Ascending aorta (tissue), 2 donors: ENCODE measurements at regions not wholly inside any gene's neighbourhood (a gene's known extent, or its start where the extent isn't known, plus 50 kb on each side); places are given as distances from the start of the nearest gene placed in this dataset.

Source experiments
- DNase-seq, 2 donors: peaks; one replicate each; pipeline ENCODE4 v3.0.0-alpha.2; 2019; ENCODE audit warnings: low spot score in 2 of 2
- H3K27ac ChIP-seq, 2 donors: fragments of 200-600 bp; sonication (generic); one replicate each; pipeline ENCODE4 v1.5.1; 2016 to 2017; ENCODE audit warnings: mild to moderate bottlenecking in 1 of 2
- H3K27me3 ChIP-seq: fragments of 200-600 bp; sonication (generic); one replicate; pipeline ENCODE4 v1.5.1; 2017
- H3K36me3 ChIP-seq, 2 donors: fragments of 200-600 bp; sonication (generic); one replicate each; pipeline ENCODE4 v1.5.1; 2016
- H3K4me1 ChIP-seq, 2 donors: fragments of 200-600 bp; sonication (generic); one replicate each; pipeline ENCODE4 v1.5.1; 2016 to 2017; ENCODE audit warnings: mild to moderate bottlenecking in 1 of 2
- H3K4me3 ChIP-seq, 2 donors: fragments of 200-600 bp; sonication (generic); one replicate each; pipeline ENCODE4 v1.5.1; 2016 to 2017; ENCODE audit warnings: mild to moderate bottlenecking in 1 of 2
- H3K9me3 ChIP-seq, 2 donors: fragments of 200-600 bp; sonication (generic); one replicate each; pipeline ENCODE4 v1.5.1; 2016
- intact Hi-C: fragments of 100-400 bp; cut with DNase I; formaldehyde crosslinking; loops from one replicate; pipeline ENCODE4 v1.15.1; 2023
- TF ChIP-seq, protein P1 (sequence below), 3 experiments: fragments of 200-600 bp in 2 of 3; fragments of 450-650 bp in 1 of 3; sonication (generic) in 2 of 3; IDR thresholded peaks; one replicate each; pipeline ENCODE4 v1.5.1; 2016 to 2019; ENCODE audit warnings: antibody characterized with exemption in 3 of 3, mild to moderate bottlenecking in 1 of 3, moderate library complexity in 1 of 3

DNA sequence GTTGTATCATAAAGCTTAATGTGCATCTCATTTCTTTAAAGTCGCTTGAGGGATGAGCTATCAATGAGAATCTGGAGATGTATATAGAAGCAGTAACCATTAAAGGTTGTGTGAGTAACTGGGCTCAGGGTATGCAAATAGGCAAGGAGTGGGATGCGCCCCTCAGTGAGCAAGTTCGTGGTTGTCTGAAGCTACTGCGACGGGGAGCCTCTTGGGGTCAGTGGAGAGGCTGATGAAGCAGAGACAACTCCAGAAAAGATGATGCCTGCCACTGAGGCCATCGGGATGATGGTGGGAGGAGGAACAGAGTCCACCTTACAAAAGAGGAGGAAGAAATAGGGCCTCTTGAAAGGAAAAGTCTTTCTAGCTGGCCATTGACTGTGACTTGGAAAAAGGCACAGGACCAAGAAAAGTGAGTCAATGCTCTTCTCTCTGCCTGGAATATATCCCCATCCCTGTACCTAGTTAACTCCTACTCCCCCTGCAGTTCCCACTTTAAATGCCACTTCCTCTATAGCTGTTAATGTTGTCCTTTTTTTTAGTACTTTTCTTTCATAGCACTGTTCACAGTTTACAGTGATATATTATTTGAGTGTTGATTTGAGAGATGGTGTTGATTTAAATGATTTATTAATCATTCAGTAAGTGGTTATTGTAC is 51.4 kb upstream of the LSM6 start:
- Histone ChIP-seq H3K27ac (no peak overlapping the region), H3K36me3 (no peaks in the 10 kb centered on the region), H3K27me3 (no peaks in the 10 kb centered on the region), H3K4me1 (no peaks in the 10 kb centered on the region), H3K4me3 (no peak overlapping the region), H3K9me3 (no peaks in the 10 kb centered on the region)
- TF ChIP-seq, protein P1, sequence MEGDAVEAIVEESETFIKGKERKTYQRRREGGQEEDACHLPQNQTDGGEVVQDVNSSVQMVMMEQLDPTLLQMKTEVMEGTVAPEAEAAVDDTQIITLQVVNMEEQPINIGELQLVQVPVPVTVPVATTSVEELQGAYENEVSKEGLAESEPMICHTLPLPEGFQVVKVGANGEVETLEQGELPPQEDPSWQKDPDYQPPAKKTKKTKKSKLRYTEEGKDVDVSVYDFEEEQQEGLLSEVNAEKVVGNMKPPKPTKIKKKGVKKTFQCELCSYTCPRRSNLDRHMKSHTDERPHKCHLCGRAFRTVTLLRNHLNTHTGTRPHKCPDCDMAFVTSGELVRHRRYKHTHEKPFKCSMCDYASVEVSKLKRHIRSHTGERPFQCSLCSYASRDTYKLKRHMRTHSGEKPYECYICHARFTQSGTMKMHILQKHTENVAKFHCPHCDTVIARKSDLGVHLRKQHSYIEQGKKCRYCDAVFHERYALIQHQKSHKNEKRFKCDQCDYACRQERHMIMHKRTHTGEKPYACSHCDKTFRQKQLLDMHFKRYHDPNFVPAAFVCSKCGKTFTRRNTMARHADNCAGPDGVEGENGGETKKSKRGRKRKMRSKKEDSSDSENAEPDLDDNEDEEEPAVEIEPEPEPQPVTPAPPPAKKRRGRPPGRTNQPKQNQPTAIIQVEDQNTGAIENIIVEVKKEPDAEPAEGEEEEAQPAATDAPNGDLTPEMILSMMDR (IDR thresholded peaks at IDR 0.05), result no peak
- intact Hi-C loops, result loop anchor here (10.0 kb wide), 1 partner anchor 109 kb away; no protein-coding TSS in a partner anchor
- no peak for DNase-seq

DNA sequence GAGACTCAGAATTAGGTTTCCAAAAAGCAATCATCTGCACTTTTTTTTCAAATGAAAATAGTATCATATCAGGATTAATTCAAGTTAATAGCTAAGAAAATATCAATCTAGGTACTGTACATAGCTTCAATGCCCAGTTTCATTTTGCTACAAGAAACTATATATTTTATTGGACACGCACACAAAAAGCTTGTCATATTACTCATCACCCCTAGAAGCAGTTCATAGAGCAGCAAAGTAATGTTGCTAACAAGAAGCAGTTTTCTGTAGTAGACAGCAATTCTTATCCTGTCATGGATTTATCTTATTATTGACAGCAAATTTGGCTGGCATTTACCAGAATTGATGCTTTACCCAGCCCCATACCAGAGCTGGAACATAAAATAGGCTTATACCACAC is 52.3 kb upstream of the LSM6 start:
- TF ChIP-seq, protein P1 (IDR thresholded peaks at IDR 0.05), result no peak
- H3K4me1 ChIP-seq, result no peaks in the 10 kb centered on the region
- intact Hi-C loops, result loop anchor here (10.0 kb wide), 1 partner anchor 108 kb away; no protein-coding TSS in a partner anchor
- no peak overlapping the region for H3K27ac ChIP-seq
- DNase-seq, result no peak
- H3K9me3 ChIP-seq, result no peaks in the 10 kb centered on the region
- no peaks in the 10 kb centered on the region for H3K36me3 ChIP-seq
- H3K4me3 ChIP-seq, result no peak overlapping the region
- H3K27me3 ChIP-seq, result no peaks in the 10 kb centered on the region

DNA sequence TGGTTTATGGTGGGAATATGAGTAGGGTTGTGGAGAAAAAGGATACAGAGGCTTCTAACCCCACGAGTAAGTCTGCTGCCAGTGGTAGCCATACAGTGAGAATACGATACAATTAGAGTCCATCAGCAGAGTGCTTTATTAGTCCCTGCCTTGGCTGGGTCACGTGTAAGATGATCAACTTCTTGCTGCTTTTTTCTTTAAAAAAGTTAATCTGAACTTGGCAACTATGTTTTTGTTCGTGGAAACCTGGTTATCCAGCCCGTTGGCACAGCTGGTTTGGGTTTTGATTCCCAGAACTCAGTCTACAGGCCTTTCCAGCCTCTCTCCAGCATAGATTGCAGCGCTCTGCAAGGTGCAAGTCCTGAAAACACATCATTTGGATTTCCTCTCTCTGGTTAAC is 53.1 kb upstream of the LSM6 start:
- H3K27ac ChIP-seq, result no peak overlapping the region
- no peaks in the 10 kb centered on the region for H3K27me3 ChIP-seq
- intact Hi-C loops, result loop anchor here (10.0 kb wide), 1 partner anchor 108 kb away; no protein-coding TSS in a partner anchor
- TF ChIP-seq, protein P1 (IDR thresholded peaks at IDR 0.05), result no peak
- H3K4me3 ChIP-seq, result no peak overlapping the region
- H3K9me3 ChIP-seq, result no peaks in the 10 kb centered on the region
- no peak for DNase-seq
- no peaks in the 10 kb centered on the region for H3K4me1 ChIP-seq
- H3K36me3 ChIP-seq, result no peaks in the 10 kb centered on the region

DNA sequence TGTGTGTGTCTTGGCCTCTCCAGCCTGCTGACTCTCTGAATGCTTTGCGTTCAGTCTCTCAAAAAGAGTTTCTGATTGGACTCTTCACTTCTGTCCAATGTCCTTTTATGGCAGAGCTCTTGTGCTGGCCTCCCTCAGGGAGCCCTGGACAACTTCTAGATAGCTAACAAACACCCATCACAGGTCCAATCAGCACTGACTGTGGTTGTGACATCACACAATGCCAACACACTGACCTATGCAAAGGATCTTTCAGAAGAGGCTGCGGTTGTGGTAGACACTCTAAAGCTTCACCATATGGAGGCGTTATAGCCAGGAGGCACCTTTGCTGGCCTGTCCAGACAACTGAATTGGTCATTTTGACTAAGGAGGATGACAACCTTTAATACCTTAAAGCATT is 53.8 kb upstream of the LSM6 start:
- H3K9me3 ChIP-seq, result no peaks in the 10 kb centered on the region
- H3K27me3 ChIP-seq, result no peaks in the 10 kb centered on the region
- no peaks in the 10 kb centered on the region for H3K4me1 ChIP-seq
- no peaks in the 10 kb centered on the region for H3K36me3 ChIP-seq
- no peak overlapping the region for H3K4me3 ChIP-seq
- no peak for DNase-seq
- intact Hi-C loops, result loop anchor here (10.0 kb wide), 1 partner anchor 107 kb away; no protein-coding TSS in a partner anchor
- TF ChIP-seq, protein P1 (IDR thresholded peaks at IDR 0.05), result no peak
- no peak overlapping the region for H3K27ac ChIP-seq

DNA sequence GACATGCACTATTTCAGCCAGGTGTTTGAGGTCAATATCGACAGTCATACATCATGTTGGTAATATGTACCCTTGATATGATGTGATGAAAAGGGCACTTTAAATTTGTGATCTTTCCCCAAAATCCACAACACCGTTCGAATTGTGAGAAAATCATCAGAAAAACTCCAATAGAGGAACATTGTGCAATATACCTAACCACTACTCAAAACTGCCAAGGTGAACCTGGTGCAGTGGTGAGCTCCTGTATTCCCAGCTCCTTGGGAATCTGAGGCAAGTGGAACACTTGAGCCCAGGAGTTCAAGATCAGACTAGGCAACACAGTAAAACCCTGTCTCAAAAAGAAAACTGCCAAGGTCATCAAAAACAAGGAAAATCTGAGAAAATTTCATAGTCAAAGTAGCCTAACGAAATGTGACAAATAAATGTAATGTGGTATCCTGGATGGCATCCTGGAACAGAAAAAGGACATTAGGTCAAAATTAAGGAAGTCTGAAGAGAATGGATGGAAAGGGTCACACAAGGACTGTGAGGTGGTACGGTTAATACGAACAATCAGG is 55.6 kb upstream of the LSM6 start:
- H3K27me3 ChIP-seq, result no peaks in the 10 kb centered on the region
- TF ChIP-seq, protein P1 (IDR thresholded peaks at IDR 0.05), result no peak
- DNase-seq, result no peak

More for the DNA sequence above, 55.6 kb upstream of the LSM6 start:
- no peaks in the 10 kb centered on the region for H3K36me3 ChIP-seq
- intact Hi-C loops, result loop anchor here (10.0 kb wide), 1 partner anchor 105 kb away; no protein-coding TSS in a partner anchor
- no peaks in the 10 kb centered on the region for H3K9me3 ChIP-seq
- H3K4me1 ChIP-seq, result no peaks in the 10 kb centered on the region
- no peak overlapping the region for H3K4me3 ChIP-seq
- H3K27ac ChIP-seq, result no peak overlapping the region
